GM23338 (cell line): ENCODE measurements at regions not wholly inside any gene's neighbourhood (a gene's known extent, or its start where the extent isn't known, plus 50 kb on each side); places are given as distances from the start of the nearest gene placed in this dataset.

Experiments used
- ATAC-seq: fragments of 200-7000 bp; cut with Tn5 transposase; 3 replicates; pipeline ENCODE4 v1.9.1; 2020
- DNase-seq: peaks from one replicate; pipeline ENCODE4 v3.0.0-alpha.2; 2015; ENCODE audit warnings: low spot score
- H2AFZ ChIP-seq: fragments of 200-600 bp; sonication (generic); 2 replicates; pipeline ENCODE4 v1.8.0; 2016; ENCODE audit warnings: antibody characterized with exemption, mild to moderate bottlenecking, moderate library complexity
- H3F3A ChIP-seq: fragments of 200-600 bp; sonication (generic); replicated peaks from 2 replicates; pipeline ENCODE4 v1.8.0; 2017; ENCODE audit warnings: antibody characterized with exemption, mixed run types, low read depth
- H3K27ac ChIP-seq: fragments of 200-600 bp; sonication (generic); 2 replicates; pipeline ENCODE4 v1.6.1; 2016; ENCODE audit warnings: low read depth
- H3K27me3 ChIP-seq: fragments of 200-600 bp; sonication (generic); 2 replicates; pipeline ENCODE4 v1.8.0; 2016; ENCODE audit warnings: mild to moderate bottlenecking, mixed run types, moderate library complexity; ENCODE audit not compliant: insufficient read depth
- H3K36me3 ChIP-seq: fragments of 200-600 bp; sonication (generic); 2 replicates; pipeline ENCODE4 v1.8.0; 2016; ENCODE audit warnings: mild to moderate bottlenecking; ENCODE audit not compliant: insufficient read depth
- H3K4me1 ChIP-seq: fragments of 200-600 bp; sonication (generic); 2 replicates; pipeline ENCODE4 v1.8.0; 2016; ENCODE audit warnings: mild to moderate bottlenecking, moderate library complexity; ENCODE audit not compliant: insufficient read depth
- H3K4me2 ChIP-seq: fragments of 200-600 bp; sonication (generic); 2 replicates; pipeline ENCODE4 v1.7.1; 2017; ENCODE audit warnings: mixed run types
- H3K4me3 ChIP-seq: fragments of 200-600 bp; sonication (generic); 2 replicates; pipeline ENCODE4 v1.6.1; 2016; ENCODE audit warnings: mixed run types
- H3K79me2 ChIP-seq: fragments of 200-600 bp; sonication (generic); replicated peaks from 2 replicates; pipeline ENCODE4 v1.8.0; 2017; ENCODE audit warnings: mild to moderate bottlenecking; ENCODE audit not compliant: insufficient read depth
- H3K9me2 ChIP-seq: fragments of 200-600 bp; sonication (generic); 2 replicates; pipeline ENCODE4 v1.8.0; 2017; ENCODE audit not compliant: insufficient read depth
- H4K20me1 ChIP-seq: fragments of 200-600 bp; sonication (generic); replicated peaks from 2 replicates; pipeline ENCODE4 v1.8.0; 2017; ENCODE audit warnings: mild to moderate bottlenecking; ENCODE audit not compliant: insufficient read depth
- H3K27ac Mint-ChIP-seq: 2 replicates; pipeline ENCODE4 v1.8.0; 2020; ENCODE audit warnings: inconsistent platforms, mild to moderate bottlenecking, moderate library complexity, mixed read lengths
- H3K27me3 Mint-ChIP-seq: 3 replicates; pipeline ENCODE4 v1.8.0; 2022; ENCODE audit warnings: low read depth, mild to moderate bottlenecking, moderate library complexity, mixed read lengths, inconsistent platforms; ENCODE audit not compliant: insufficient read depth, poor library complexity
- H3K36me3 Mint-ChIP-seq: 3 replicates; pipeline ENCODE4 v1.8.0; 2021; ENCODE audit warnings: low read depth, mild to moderate bottlenecking, inconsistent platforms, moderate library complexity, mixed read lengths
- H3K4me1 Mint-ChIP-seq: 3 replicates; pipeline ENCODE4 v1.8.0; 2020; ENCODE audit warnings: mild to moderate bottlenecking, inconsistent platforms, mixed read lengths
- H3K4me3 Mint-ChIP-seq: 3 replicates; pipeline ENCODE4 v1.8.0; 2021; ENCODE audit warnings: moderate library complexity, mild to moderate bottlenecking, inconsistent platforms, mixed read lengths
- H3K9me3 Mint-ChIP-seq: 3 replicates; pipeline ENCODE4 v1.8.0; 2020; ENCODE audit warnings: moderate library complexity, mild to moderate bottlenecking, inconsistent platforms, mixed read lengths
- CTCF ChIP-seq, 2 experiments: fragments of 200-600 bp in 1 of 2; sonication (generic) in 1 of 2; conservative IDR thresholded peaks; 2 replicates each; pipeline versions ENCODE4 v1.5.1 to v1.6.1; 2016 to 2017; ENCODE audit warnings: antibody characterized with exemption in 2 of 2, low read depth in 2 of 2, mild to moderate bottlenecking in 2 of 2, moderate library complexity in 1 of 2
- ETS1 ChIP-seq: IDR thresholded peaks from 2 replicates; pipeline ENCODE4 v1.6.1; 2016; ENCODE audit warnings: antibody characterized with exemption
- EZH2 ChIP-seq: fragments of 200-600 bp; sonication (generic); IDR thresholded peaks from one replicate; pipeline ENCODE4 v1.8.0; 2017; ENCODE audit warnings: antibody characterized with exemption, mild to moderate bottlenecking, low read depth; ENCODE audit not compliant: unreplicated experiment
- EZH2phosphoT487 ChIP-seq: fragments of 200-600 bp; sonication (generic); IDR thresholded peaks from one replicate; pipeline ENCODE4 v1.8.1; 2018; ENCODE audit warnings: antibody characterized with exemption; ENCODE audit not compliant: unreplicated experiment
- JUNB ChIP-seq: IDR thresholded peaks from one replicate; pipeline ENCODE4 v1.6.1; 2016; ENCODE audit warnings: antibody characterized with exemption; ENCODE audit not compliant: unreplicated experiment
- NANOG ChIP-seq: IDR thresholded peaks from 2 replicates; pipeline ENCODE4 v1.6.1; 2016; ENCODE audit warnings: antibody characterized with exemption, borderline replicate concordance
- POLR2AphosphoS5 ChIP-seq: IDR thresholded peaks from 2 replicates; pipeline ENCODE4 v1.6.1; 2016; ENCODE audit warnings: antibody characterized with exemption, low read depth
- REST ChIP-seq: IDR thresholded peaks from one replicate; pipeline ENCODE4 v1.6.1; 2018; ENCODE audit warnings: antibody characterized with exemption; ENCODE audit not compliant: unreplicated experiment
- STAT1 ChIP-seq: IDR thresholded peaks from one replicate; pipeline ENCODE4 v1.6.1; 2016; ENCODE audit warnings: antibody characterized with exemption; ENCODE audit not compliant: unreplicated experiment
- ZNF114 ChIP-seq: fragments of 250-450 bp; sonication (Bioruptor Pico); IDR thresholded peaks from 2 replicates; pipeline ENCODE4 v1.5.0; 2020; ENCODE audit warnings: mild to moderate bottlenecking, moderate library complexity
- ZNF462 ChIP-seq: fragments of 250-450 bp; sonication (Bioruptor Pico); IDR thresholded peaks from 2 replicates; pipeline ENCODE4 v1.5.0; 2020; ENCODE audit warnings: mild to moderate bottlenecking, moderate library complexity

GRCh38 chr10:44008917-44009709 is 360.4 kb upstream of the ZNF32 start (continued):
- TF ChIP-seq ETS1 (no peak), REST (no peak), CTCF (conservative IDR thresholded peaks at IDR 0.05; ENCODE audit: low read depth in 2 of 2) (no peak), JUNB (no peak), POLR2AphosphoS5 (no peak), EZH2 (no peak)

- DNase-seq (no peak), ATAC-seq (no peak)
- Mint-ChIP-seq H3K36me3 (no peaks in the 10 kb centered on the region; the same call in 2 of the 3 replicates), H3K27ac (no peak overlapping the region), H3K4me1 (no peaks in the 10 kb centered on the region; the same call in 2 of the 3 replicates), H3K9me3 (no peaks in the 10 kb centered on the region; the same call in 2 of the 3 replicates), H3K4me3 (no peak overlapping the region), H3K27me3 (peaks cover 3% of the 10 kb centered on the region)
- Histone ChIP-seq H3K4me1 (no peaks in the 10 kb centered on the region), H3K27me3 (no peaks in the 10 kb centered on the region), H4K20me1 (no peaks in the 10 kb centered on the region), H3K9me2 (0 out of 2 replicates have a peak, but pooled peaks cover 4% of the 10 kb centered on the region), H3K4me3 (no peak overlapping the region), H3K27ac (no peak overlapping the region), H3K36me3 (no peaks in the 10 kb centered on the region), H3F3A (no peaks in the 10 kb centered on the region), H3K4me2 (no peak overlapping the region), H3K79me2 (no peaks in the 10 kb centered on the region), H2AFZ (no peak overlapping the region)
- TF ChIP-seq ZNF462, result no peak
- no peak for TF ChIP-seq EZH2phosphoT487
- TF ChIP-seq POLR2AphosphoS5, result no peak
- TF ChIP-seq EZH2, result no peak
- no peak for TF ChIP-seq STAT1
- no peak for TF ChIP-seq ZNF114
- no peak for TF ChIP-seq NANOG
- TF ChIP-seq JUNB, result no peak
Observed at GRCh38 chr10:44008270-44008916, 359.7 kb upstream of the ZNF32 start.
